HepG2 (cell line): ENCODE measurements at regions not wholly inside any gene's neighbourhood (a gene's known extent, or its start where the extent isn't known, plus 50 kb on each side); places are given as distances from the start of the nearest gene placed in this dataset.
A peak's percentile ranks its signal among the peaks of the same experiment; 100 is the strongest.

Source experiments
- ATRX ChIP-seq: sonication (generic); formaldehyde crosslinking; IDR thresholded peaks from 2 replicates; pipeline ENCODE4 v1.4.0; 2020; ENCODE audit warnings: missing genetic modification reagents, borderline replicate concordance
- BHLHE40 ChIP-seq: IDR thresholded peaks from 2 replicates; pipeline ENCODE4 v1.6.1; 2011; ENCODE audit warnings: low read length, improper control_type of control experiment
- BRCA1 ChIP-seq: sonication (generic); formaldehyde crosslinking; IDR thresholded peaks from 2 replicates; pipeline ENCODE4 v1.4.0; 2020; ENCODE audit warnings: missing genetic modification reagents
- CREM ChIP-seq, 2 experiments: sonication (generic) in 1 of 2; formaldehyde crosslinking in 1 of 2; IDR thresholded peaks; 2 replicates each; pipeline versions ENCODE4 v1.4.0 to v1.6.1; 2016 to 2020; ENCODE audit warnings: antibody characterized with exemption in 1 of 2, mild to moderate bottlenecking in 1 of 2, missing genetic modification reagents in 1 of 2
- GATAD2A ChIP-seq: IDR thresholded peaks from 2 replicates; pipeline ENCODE4 v1.6.1; 2016
- IKZF1 ChIP-seq: fragments of 450-650 bp; IDR thresholded peaks from 2 replicates; pipeline ENCODE4 v1.7.1; 2016
- MEIS2 ChIP-seq: sonication (generic); formaldehyde crosslinking; IDR thresholded peaks from 2 replicates; pipeline ENCODE4 v1.9.0; 2021; ENCODE audit warnings: mild to moderate bottlenecking, missing genetic modification reagents
- NR2F6 ChIP-seq, 2 experiments: IDR thresholded peaks; 2 replicates each; pipeline ENCODE4 v1.6.1; 2016; ENCODE audit warnings: antibody characterized with exemption in 1 of 2, mild to moderate bottlenecking in 1 of 2
- PLRG1 ChIP-seq: fragments of 450-650 bp; conservative IDR thresholded peaks from 2 replicates; pipeline ENCODE4 v1.6.1; 2016
- RAD51 ChIP-seq: fragments of 450-650 bp; IDR thresholded peaks from 2 replicates; pipeline ENCODE4 v1.6.1; 2016; ENCODE audit warnings: borderline replicate concordance
- RARA ChIP-seq: IDR thresholded peaks from 2 replicates; pipeline ENCODE4 v1.6.1; 2016; ENCODE audit warnings: missing genetic modification reagents, missing compliant biosample characterization
- SIN3A ChIP-seq: IDR thresholded peaks from 2 replicates; pipeline ENCODE4 v1.6.1; 2011; ENCODE audit warnings: low read depth, mild to moderate bottlenecking, control low read depth, low read length, borderline replicate concordance
- SMYD3 ChIP-seq: sonication (generic); formaldehyde crosslinking; IDR thresholded peaks from 2 replicates; pipeline ENCODE4 v1.8.1; 2023; ENCODE audit warnings: mild to moderate bottlenecking, missing genetic modification reagents
- ZEB1 ChIP-seq: IDR thresholded peaks from 2 replicates; pipeline ENCODE4 v1.6.1; 2012; ENCODE audit warnings: mild to moderate bottlenecking, low read depth, inconsistent platforms; ENCODE audit not compliant: insufficient replicate concordance
- ZFY ChIP-seq: sonication (generic); formaldehyde crosslinking; IDR thresholded peaks from 2 replicates; pipeline ENCODE4 v1.4.0; 2020; ENCODE audit warnings: missing genetic modification reagents
- ZNF180 ChIP-seq: sonication (generic); formaldehyde crosslinking; IDR thresholded peaks from 2 replicates; pipeline ENCODE4 v1.4.0; 2020; ENCODE audit warnings: low read depth, missing genetic modification reagents, borderline replicate concordance
- ZNF207 ChIP-seq: fragments of 450-650 bp; IDR thresholded peaks from 2 replicates; pipeline ENCODE4 v1.6.1; 2016; ENCODE audit warnings: antibody characterized with exemption, borderline replicate concordance
- ZNF225 ChIP-seq: sonication (generic); formaldehyde crosslinking; IDR thresholded peaks from 2 replicates; pipeline ENCODE4 v1.4.0; 2020; ENCODE audit warnings: mild to moderate bottlenecking, missing genetic modification reagents
- ZNF253 ChIP-seq: sonication (generic); formaldehyde crosslinking; IDR thresholded peaks from 2 replicates; pipeline ENCODE4 v1.8.0; 2022; ENCODE audit warnings: mild to moderate bottlenecking, missing genetic modification reagents, borderline replicate concordance
- ZNF3 ChIP-seq: IDR thresholded peaks from 2 replicates; pipeline ENCODE4 v1.7.0; 2017; ENCODE audit warnings: inconsistent platforms
- ZNF670 ChIP-seq: sonication (generic); formaldehyde crosslinking; IDR thresholded peaks from 2 replicates; pipeline ENCODE4 v1.8.0; 2022; ENCODE audit warnings: mild to moderate bottlenecking, missing genetic modification reagents, borderline replicate concordance
- ZNF75D ChIP-seq: sonication (generic); formaldehyde crosslinking; IDR thresholded peaks from 2 replicates; pipeline ENCODE4 v1.8.1; 2023; ENCODE audit warnings: missing genetic modification reagents, mild to moderate bottlenecking, borderline replicate concordance
- ZNF839 ChIP-seq: sonication (generic); formaldehyde crosslinking; IDR thresholded peaks from 2 replicates; pipeline ENCODE4 v1.4.0; 2020; ENCODE audit warnings: missing genetic modification reagents, mild to moderate bottlenecking, borderline replicate concordance
- TF ChIP-seq, protein P1 (sequence below): IDR thresholded peaks from 2 replicates; pipeline ENCODE4 v1.6.1; 2016; ENCODE audit warnings: missing genetic modification reagents, missing compliant biosample characterization
- TF ChIP-seq, protein P2 (sequence below): sonication (generic); formaldehyde crosslinking; IDR thresholded peaks from 2 replicates; pipeline ENCODE4 v1.8.0; 2022; ENCODE audit warnings: mild to moderate bottlenecking, missing genetic modification reagents
- TF ChIP-seq, protein P3 (sequence below): sonication (generic); formaldehyde crosslinking; IDR thresholded peaks from 2 replicates; pipeline ENCODE4 v1.8.0; 2022; ENCODE audit warnings: missing genetic modification reagents, mild to moderate bottlenecking, moderate library complexity, borderline replicate concordance
- TF ChIP-seq, protein P4 (sequence below): sonication (generic); formaldehyde crosslinking; IDR thresholded peaks from 2 replicates; pipeline ENCODE4 v1.4.0; 2020; ENCODE audit warnings: missing genetic modification reagents, mild to moderate bottlenecking, borderline replicate concordance

DNA sequence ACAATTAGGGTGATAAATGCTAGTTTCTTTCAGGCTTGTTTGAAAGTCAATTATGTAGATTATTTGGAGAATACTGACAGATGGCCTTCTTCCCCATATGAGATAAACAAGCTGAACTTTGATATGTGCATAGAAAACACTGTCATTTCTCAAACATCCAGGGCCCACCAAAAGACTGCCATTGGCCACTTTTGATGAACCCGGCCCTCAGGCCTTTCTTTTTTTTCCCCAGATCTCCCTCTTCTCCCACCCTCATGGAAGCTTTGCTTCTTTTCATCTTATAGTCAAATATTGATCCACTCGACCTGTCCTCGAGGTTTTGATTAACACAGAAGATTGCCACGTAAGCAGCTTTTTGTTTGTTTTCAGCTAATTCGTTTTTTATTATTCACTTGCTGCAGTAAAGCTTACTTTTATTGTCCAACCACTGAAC lies 377.4 kb downstream of the SMARCA1 start (continued):
- TF ChIP-seq ZNF207 (no peak), IKZF1 (no peak), ZEB1 (no peak), ZNF225 (CRISPR knock-in tag) (no peak), ZFY (no peak), ZNF180 (CRISPR knock-in tag) (no peak), BRCA1 (CRISPR knock-in tag) (no peak), RAD51 (no peak), SMYD3 (CRISPR knock-in tag) (no peak), ZNF253 (CRISPR knock-in tag) (no peak), ATRX (CRISPR knock-in tag) (no peak), BHLHE40 (no peak), MEIS2 (CRISPR knock-in tag) (no peak), PLRG1 (no peak), GATAD2A (peak; percentile 64; the same call in 1 of the 2 replicates), ZNF3 (peak; percentile 70; the same call in 1 of the 2 replicates), ZNF75D (CRISPR knock-in tag) (no peak), ZNF670 (CRISPR knock-in tag) (no peak), SIN3A (no peak), ZNF839 (CRISPR knock-in tag) (no peak), CREM (IDR thresholded peaks at IDR 0.05) (peak; percentile 64; the same call in 1 of the 2 replicates), CREM (CRISPR knock-in tag; IDR thresholded peaks at IDR 0.05) (no peak), NR2F6 (IDR thresholded peaks at IDR 0.05) (0 out of 2 replicates have a peak, but pooled peaks have one; percentile 30), NR2F6 (CRISPR knock-in tag; IDR thresholded peaks at IDR 0.05) (no peak), RARA (CRISPR knock-in tag) (no peak)
- TF ChIP-seq, protein P1, sequence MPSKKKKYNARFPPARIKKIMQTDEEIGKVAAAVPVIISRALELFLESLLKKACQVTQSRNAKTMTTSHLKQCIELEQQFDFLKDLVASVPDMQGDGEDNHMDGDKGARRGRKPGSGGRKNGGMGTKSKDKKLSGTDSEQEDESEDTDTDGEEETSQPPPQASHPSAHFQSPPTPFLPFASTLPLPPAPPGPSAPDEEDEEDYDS (CRISPR knock-in tag): no peak
- TF ChIP-seq, protein P2, sequence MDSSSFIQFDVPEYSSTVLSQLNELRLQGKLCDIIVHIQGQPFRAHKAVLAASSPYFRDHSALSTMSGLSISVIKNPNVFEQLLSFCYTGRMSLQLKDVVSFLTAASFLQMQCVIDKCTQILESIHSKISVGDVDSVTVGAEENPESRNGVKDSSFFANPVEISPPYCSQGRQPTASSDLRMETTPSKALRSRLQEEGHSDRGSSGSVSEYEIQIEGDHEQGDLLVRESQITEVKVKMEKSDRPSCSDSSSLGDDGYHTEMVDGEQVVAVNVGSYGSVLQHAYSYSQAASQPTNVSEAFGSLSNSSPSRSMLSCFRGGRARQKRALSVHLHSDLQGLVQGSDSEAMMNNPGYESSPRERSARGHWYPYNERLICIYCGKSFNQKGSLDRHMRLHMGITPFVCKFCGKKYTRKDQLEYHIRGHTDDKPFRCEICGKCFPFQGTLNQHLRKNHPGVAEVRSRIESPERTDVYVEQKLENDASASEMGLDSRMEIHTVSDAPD: no peak
- TF ChIP-seq, protein P3, sequence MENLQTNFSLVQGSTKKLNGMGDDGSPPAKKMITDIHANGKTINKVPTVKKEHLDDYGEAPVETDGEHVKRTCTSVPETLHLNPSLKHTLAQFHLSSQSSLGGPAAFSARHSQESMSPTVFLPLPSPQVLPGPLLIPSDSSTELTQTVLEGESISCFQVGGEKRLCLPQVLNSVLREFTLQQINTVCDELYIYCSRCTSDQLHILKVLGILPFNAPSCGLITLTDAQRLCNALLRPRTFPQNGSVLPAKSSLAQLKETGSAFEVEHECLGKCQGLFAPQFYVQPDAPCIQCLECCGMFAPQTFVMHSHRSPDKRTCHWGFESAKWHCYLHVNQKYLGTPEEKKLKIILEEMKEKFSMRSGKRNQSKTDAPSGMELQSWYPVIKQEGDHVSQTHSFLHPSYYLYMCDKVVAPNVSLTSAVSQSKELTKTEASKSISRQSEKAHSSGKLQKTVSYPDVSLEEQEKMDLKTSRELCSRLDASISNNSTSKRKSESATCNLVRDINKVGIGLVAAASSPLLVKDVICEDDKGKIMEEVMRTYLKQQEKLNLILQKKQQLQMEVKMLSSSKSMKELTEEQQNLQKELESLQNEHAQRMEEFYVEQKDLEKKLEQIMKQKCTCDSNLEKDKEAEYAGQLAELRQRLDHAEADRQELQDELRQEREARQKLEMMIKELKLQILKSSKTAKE (CRISPR knock-in tag): no peak
- TF ChIP-seq, protein P4, sequence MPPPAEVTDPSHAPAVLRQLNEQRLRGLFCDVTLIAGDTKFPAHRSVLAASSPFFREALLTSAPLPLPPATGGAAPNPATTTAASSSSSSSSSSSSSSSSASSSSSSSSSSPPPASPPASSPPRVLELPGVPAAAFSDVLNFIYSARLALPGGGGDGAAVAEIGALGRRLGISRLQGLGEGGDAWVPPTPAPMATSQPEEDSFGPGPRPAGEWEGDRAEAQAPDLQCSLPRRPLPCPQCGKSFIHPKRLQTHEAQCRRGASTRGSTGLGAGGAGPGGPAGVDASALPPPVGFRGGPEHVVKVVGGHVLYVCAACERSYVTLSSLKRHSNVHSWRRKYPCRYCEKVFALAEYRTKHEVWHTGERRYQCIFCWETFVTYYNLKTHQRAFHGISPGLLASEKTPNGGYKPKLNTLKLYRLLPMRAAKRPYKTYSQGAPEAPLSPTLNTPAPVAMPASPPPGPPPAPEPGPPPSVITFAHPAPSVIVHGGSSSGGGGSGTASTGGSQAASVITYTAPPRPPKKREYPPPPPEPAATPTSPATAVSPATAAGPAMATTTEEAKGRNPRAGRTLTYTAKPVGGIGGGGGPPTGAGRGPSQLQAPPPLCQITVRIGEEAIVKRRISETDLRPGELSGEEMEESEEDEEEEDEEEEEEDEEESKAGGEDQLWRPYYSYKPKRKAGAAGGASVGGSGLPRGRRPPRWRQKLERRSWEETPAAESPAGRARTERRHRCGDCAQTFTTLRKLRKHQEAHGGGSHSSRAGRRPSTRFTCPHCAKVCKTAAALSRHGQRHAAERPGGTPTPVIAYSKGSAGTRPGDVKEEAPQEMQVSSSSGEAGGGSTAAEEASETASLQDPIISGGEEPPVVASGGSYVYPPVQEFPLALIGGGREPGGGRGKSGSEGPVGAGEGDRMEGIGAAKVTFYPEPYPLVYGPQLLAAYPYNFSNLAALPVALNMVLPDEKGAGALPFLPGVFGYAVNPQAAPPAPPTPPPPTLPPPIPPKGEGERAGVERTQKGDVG (CRISPR knock-in tag): no peak
